ENCODE measurements at regions not wholly inside any gene's neighbourhood (a gene's known extent, or its start where the extent isn't known, plus 50 kb on each side); places are given as distances from the start of the nearest gene placed in this dataset.

DNA sequence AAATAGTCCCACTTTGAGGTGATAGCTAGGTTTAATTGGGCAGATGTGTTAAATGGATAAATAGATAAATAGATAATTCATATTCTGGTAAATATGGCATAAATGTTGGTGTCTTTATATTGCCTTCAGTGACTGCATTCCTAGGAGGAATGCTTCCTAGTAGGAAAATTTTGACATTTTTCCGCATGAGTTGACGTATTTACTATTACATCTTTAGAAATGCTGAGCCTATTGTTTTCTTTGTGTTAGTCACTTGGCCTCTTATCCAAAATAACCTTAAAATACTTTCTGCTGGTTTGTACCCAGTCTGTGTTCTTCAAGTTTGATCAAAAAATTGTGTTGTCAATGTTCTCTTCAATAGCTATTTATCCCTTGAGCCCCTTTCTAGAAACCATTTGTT is 495.6 kb upstream of the ZEB2 start:
- TF ChIP-seq, protein P1, sequence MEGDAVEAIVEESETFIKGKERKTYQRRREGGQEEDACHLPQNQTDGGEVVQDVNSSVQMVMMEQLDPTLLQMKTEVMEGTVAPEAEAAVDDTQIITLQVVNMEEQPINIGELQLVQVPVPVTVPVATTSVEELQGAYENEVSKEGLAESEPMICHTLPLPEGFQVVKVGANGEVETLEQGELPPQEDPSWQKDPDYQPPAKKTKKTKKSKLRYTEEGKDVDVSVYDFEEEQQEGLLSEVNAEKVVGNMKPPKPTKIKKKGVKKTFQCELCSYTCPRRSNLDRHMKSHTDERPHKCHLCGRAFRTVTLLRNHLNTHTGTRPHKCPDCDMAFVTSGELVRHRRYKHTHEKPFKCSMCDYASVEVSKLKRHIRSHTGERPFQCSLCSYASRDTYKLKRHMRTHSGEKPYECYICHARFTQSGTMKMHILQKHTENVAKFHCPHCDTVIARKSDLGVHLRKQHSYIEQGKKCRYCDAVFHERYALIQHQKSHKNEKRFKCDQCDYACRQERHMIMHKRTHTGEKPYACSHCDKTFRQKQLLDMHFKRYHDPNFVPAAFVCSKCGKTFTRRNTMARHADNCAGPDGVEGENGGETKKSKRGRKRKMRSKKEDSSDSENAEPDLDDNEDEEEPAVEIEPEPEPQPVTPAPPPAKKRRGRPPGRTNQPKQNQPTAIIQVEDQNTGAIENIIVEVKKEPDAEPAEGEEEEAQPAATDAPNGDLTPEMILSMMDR (IDR thresholded peaks at IDR 0.05), result no peak
- TF ChIP-seq POLR2A (IDR thresholded peaks at IDR 0.05), result no peak

All from Peyer's patch (tissue), 4 donors.